Right renal pelvis (tissue), 4 donors: ENCODE measurements at regions not wholly inside any gene's neighbourhood (a gene's known extent, or its start where the extent isn't known, plus 50 kb on each side); places are given as distances from the start of the nearest gene placed in this dataset.

Source experiments
- DNase-seq, 4 donors: peaks; one replicate each; pipeline ENCODE4 v3.0.0-alpha.2; 2013; ENCODE audit warnings: low read depth in 4 of 4, low spot score in 3 of 4, missing footprints in 1 of 4

DNA sequence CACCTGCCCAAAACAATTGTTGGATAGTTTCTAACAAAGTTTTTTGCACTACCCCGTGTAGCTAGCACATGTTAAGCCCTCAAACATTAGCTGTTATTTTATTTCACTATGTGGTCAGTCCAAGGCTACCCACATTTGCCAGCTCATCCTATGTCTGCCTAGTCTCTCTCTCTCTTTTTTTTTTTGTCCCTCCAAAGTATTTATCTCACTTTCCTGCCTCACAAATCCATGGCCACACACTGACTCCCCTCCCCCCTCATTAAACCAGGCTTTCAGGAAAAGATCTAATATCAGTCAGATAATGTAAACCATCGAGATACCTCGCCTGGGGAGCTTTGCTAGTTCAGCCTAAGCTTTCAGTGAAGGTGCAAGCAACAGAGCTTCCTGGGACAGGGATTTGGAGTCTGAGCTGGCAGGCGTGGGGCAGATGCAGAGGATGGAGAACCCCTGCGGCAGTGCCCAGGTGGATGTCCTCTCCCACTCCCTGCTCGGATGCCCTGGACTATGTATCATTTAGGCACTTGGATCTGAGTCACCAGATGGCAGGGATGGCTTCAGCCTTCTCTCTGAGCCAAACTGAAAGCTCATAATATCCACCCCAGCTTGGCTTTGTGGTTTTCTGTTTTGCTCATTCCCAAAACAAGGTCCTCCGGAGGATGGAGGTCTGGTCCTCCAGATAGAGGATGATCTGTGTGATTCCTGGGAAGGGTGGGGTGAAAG, 73.7 kb upstream of the FOXF1 start:
- DNase-seq, result no peak

DNA sequence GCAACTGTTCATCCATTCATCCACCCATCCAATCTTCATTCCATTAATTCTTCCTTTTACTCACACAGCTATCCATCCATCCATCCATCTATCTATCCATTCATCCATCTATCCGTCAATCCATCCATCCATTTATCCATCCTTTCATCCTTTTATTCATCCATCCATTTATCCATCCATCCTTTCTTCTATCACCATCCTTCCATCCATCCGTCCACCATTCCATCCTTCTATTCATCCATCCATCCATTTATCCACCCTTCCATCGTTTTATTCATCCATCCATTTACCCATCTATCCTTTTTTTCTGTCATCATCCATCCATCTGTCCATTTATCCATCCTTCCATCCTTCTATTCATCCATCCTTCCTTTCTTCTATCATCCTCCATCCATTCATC, 73.0 kb upstream of the FOXF1 start:
- no peak for DNase-seq

DNA sequence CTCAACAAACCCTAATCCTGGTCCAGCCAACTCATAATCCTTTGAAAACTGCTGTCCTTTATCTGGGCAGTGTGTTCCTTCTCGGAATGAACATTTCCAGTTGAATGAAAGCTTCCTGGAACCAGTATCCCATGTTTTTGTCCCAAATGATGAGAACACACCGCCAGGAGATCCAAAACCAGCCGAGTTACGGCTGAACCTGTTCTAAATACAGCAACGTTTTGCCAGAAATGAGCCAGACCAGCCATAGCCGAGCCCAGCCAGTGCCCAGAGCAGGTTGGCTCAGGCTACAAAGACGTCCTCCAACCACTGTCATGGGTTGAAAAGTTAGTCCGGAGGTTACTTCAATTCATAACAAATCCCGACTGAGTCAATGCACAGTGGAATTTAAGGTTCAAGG, 67.6 kb upstream of the FOXF1 start:
- no peak for DNase-seq

DNA sequence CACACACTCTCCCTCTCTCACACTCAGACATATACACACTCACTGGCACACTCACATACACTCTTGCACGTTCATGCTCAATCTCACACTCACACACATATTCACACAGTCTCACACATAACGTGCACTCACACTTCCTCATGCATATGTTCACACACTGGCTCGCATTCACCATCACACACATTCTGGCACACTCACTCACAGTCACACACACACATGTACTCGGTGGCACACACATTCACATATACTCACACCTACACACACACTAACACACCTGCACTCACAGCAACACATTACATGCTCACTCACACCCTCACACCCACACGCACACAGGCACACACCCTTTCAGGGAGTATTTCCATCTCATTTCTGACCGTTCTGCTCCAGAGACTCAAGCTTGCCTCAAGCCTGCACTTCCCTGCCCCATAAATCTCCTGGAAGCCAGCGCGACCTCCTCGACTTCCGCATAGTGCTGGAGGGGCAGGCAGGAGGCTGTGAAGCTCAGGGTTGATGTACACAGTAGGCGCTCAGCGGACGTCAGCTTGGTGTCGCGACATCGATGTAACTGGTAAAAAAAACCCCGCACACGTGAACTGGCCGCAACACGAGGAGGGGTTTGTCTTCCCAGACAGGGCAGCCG, 66.7 kb upstream of the FOXF1 start:
- DNase-seq, result no peak

DNA sequence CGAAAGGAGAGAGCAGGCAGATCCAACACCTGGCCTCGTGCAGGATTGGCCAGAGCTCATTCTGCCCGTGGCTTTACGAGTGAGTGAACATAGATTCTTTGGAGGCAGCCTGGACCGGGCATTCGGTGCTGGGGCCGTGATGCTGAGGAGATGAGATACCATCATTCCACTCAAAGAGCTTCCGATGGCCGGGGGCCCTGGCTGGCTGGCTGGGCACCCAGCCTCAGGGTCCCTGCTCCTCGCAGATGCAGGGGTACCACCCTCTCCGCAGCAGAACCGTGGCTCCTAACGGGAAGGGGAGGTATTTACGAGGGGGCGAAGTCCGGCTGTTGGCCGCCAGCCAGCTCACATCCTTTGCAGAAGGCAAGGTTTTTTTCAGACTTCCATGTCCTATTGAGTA, 66.1 kb upstream of the FOXF1 start:
- DNase-seq, result no peak

DNA sequence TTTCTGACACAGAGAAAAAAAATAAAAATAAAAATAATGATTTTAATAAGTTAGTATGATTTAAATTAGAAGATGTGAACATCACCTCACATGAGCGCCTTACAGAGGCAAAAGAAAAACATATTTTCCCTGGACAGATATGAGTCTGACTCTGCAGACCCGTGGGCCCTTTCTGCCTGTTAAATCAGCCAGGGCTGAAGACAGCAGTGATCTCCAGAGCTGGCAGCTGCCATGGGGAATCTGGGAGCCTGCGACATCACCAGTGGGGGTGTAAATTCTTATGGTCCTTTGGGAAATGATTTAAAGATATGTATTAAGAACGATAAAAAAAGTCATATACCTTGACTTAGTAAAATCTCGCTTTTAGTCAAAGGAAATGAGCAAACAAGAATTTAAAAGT, 65.7 kb upstream of the FOXF1 start:
- DNase-seq, result no peak

DNA sequence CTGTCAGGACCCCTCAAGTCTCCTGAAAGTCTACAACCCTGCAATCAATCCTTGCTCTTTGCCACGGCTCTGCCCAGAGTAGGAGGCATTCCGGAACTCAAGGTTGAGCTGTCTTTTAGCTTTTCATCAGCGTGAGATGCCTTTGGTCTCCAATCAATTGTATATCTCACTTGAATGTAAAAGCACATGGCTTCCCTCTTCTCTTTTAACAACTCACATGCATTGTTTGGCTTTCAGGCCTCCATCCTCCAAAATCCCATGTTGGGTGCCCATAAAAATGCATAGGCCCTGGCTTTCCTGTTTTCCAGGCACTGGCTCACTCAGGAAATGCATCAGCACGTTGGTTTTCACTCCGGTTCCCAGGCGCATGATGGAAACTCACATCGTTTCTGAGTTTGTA, 64.0 kb upstream of the FOXF1 start:
- no peak for DNase-seq

DNA sequence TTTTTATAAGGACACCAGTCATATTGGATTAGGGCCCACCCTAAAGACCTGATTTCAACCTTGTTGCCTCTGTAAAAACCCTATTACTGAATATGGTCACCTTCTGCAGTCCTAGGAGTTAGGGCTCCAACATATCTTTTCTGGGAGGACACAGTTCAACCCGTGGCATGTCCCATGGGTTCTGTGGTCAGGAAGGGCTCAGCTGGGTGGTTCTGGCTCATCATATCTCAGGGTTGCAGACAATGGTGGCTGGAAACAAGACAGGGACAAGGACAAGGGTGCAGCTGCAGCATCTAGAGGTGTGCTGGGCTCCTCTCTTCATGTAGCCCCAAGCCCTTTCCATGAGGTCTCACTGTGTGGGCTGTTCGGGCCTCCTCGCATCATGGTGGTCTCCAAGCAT, 63.1 kb upstream of the FOXF1 start:
- no peak for DNase-seq

DNA sequence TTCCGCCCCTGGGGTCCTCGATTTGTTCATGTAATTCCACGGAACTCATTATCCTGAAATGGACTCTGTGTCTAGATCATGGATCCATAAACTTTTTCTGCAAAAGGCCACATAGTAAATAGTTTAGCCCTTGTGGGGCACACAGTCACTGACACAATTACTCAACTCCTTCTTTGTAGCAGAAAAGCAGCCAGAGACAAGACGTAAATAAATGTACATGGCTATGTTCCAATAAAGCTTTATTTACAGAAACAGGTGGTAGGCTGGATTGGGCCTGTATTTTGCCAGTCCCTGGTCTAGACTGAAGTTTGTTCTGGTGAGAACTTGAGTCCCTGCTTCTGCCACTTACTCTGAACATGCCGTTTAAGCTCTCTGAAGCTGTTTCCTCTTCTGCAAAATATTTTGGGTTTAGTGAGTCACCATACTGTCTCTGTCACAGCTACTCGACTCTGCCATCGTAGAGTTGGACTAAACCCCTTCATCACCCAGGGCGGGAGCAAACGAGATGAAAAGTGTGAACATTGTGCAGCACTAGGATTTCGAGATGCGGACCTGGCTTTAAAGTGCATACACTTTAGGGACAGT, 61.9 kb upstream of the FOXF1 start:
- no peak for DNase-seq

DNA sequence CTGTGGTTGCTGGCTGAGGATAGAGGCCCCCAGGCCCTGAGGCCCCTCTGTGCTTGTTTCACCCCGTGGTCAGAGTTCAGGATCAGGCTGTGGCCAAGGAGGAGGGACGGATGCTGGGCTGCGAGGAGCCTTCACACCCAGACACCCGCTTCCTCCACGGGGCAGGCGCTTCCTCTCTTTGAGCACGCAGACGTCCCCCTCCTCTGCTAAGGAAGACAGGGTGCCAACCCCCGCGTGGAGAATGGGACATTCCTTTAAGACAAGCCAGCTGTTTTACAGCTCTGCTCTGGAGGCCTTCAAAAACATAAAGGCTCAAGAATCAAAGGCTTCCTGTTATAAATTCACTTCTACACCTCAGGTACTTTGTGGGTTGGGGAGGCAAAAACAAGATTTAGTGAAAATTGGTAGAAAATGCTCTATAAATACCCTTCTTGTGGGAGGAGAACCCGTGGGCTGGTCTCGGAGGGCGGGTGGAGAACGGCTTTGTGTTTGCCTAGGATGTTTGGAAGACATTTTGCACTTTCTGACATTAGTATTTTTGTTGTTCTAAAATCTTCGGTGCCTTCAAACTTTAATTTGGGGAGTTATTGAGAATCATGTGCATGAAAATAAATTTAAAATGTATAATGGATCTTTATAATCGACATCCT, 60.8 kb upstream of the FOXF1 start:
- peak in 1 of 4 donors; percentile 36 for DNase-seq

DNA sequence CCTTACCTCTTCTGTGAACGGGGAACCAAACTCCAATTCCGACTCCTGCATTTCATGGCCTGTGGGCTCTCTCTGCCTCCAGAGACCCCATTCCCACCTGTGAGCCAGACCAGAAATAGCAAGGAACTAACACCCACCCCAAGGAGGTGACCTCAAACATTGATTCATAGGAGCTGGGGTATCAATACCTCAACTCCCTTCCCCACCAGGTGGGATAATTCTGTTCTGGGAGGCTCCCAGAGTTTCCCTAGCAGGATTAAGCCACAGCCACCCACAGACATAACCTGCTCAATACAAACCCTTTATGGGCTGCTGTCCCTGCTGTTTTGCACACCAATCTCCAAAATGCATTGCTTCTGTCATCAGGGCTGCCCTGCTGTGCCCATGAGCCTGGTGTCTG, 59.6 kb upstream of the FOXF1 start:
- DNase-seq, result no peak

DNA sequence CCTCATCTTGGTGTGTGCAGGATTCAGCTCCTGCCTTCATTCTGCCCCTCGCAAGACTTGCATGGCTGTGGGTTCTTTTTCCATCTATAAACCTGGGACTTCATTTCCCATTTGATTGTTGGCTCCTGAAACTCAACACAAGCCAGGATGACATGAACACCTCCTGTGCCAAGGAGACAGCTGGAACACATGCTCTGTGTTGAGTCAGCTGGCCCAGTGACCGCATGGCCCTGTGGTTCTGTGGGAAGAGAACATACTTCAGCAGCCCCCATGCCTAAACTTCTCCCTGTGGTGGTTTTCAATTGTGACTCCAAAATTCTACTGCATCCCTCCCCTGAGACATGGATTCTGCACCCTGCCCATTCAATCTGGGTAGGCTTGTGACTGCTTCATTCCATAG, 57.9 kb upstream of the FOXF1 start:
- no peak for DNase-seq

DNA sequence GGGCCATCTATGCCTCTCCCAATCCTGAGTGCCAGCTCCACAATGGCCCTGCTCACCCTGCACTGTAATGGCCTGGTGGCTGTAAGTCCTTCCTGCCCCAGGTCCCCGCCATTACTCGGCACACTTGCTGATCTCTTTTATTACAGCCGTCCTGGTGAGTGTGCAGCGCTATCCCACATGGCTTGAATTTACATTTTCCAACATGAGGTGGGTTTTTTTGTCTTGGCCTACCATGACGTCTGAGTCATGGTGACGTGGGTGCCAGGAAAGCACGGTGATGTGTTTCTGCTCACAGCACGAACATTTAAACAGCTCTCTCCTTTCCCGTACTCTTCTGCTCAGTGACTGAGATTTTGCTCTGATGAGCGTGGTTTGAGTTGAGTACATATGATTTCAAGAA, 55.2 kb upstream of the FOXF1 start:
- no peak for DNase-seq

DNA sequence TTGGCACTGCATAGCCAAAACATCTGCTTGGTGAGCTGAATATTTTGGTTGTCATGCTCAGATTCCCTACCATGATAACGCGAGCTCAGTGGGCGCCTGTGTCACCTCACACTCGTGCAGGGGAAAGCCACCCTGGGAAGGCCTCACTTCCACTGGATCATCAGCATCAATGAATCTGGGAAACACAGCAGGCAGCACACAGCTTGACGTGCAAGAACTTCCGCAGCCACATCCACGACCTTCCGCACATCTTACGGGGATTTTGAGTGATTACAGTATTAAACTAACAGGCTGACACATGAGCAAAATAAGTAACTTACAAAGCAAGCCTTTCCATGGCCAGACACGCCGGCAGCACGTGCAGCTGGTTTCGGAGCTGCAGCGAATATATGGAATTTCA, 54.7 kb upstream of the FOXF1 start:
- no peak for DNase-seq

DNA sequence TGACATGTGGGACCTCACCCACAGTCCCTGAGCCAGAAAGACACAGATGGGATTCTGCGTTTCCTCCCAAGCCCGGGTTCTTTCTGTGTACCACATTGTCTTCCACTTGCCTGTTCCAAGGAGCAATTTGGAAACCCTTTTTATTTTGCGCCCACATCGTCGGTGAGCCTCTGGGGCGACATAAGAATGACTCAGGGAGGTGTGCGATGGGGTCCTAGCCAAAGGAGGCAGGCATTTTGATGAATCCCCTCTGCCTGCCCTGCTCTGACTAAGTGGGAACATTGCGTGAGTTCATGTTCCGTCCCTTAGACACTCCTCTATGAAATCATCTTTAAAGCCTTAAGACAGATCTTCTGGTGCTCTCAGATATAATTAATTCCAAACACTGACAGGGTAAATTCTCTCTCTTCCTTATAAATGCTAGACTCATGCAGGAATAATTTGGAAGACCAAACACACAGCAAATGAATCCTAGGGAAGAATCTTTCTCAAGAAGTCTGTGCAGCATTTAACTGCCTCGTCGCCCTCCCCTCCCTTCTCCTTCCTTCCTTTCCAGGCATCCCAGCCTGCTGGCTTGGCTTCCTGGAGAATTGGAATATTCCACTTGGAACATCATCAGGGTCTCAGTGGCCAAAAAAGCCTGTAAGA, 52.7 kb upstream of the FOXF1 start:
- no peak for DNase-seq

DNA sequence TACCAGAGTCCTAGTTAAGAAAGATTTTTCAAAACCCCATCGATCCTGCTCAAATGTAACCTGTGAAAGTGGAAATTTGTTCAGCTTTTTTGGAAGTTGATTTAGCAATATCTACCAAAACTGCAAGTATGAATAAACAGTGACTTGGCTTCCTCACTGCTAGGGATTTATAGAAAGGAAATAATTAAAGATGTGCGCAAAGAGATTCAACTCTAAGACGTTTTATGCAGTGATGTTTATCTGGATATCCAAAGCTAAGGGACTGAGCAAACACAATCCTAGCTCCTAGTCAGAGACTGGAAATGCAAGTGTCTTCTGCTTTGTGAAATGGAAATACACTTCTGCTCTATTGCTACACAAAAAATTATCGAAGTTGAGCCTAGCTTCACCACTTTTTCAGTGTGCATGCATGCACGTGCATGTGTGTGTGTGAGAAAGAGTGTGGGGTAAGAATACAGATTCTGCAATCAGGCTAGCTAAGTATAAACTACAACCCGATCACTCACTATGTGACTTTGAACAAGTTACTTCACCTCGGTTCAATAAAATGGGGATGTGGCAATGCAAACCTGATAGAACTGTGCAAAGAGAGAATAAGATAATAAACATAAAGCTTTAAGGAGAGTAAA, 52.1 kb upstream of the FOXF1 start:
- no peak for DNase-seq

DNA sequence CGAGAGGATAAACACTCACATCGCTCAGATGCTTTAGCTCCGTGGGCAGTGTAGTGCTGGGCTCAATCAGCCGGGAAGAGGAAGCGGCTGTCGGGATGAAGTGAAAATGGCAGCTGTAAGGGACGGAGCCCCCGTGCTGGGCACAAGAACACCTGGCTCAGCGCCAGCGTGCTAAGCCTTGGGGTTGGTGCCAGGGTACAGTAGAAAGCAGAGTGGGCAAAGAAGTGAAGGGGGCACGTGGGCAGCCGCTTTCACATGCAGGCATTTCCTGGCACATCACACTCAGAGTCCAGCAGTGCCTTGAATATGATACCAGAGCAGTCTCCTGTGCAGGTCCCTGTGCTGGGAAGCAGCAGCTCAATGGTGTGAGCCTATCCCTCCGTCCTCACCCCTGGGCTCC, 51.1 kb upstream of the FOXF1 start:
- no peak for DNase-seq
